Ishikawa (cell line): ENCODE measurements at regions not wholly inside any gene's neighbourhood (a gene's known extent, or its start where the extent isn't known, plus 50 kb on each side); places are given as distances from the start of the nearest gene placed in this dataset.

Experiments
- CEBPB ChIP-seq: IDR thresholded peaks from 2 replicates; pipeline ENCODE4 v1.6.1; 2012
- CREB1 ChIP-seq: IDR thresholded peaks from 2 replicates; pipeline ENCODE4 v1.6.1; 2012; ENCODE audit warnings: low read depth
- EGR1 ChIP-seq: IDR thresholded peaks from 2 replicates; pipeline ENCODE4 v1.6.1; 2012
- EP300 ChIP-seq: IDR thresholded peaks from 2 replicates; pipeline ENCODE4 v1.6.1; 2012; ENCODE audit warnings: borderline replicate concordance
- FOXM1 ChIP-seq: IDR thresholded peaks from 2 replicates; pipeline ENCODE4 v1.6.1; 2012; ENCODE audit warnings: low read depth, borderline replicate concordance
- MAX ChIP-seq: IDR thresholded peaks from 2 replicates; pipeline ENCODE4 v1.6.1; 2012
- NFIC ChIP-seq: IDR thresholded peaks from 2 replicates; pipeline ENCODE4 v1.6.1; 2012
- RAD21 ChIP-seq: IDR thresholded peaks from 2 replicates; pipeline ENCODE4 v1.6.1; 2012; ENCODE audit warnings: low read depth
- REST ChIP-seq: IDR thresholded peaks from 2 replicates; pipeline ENCODE4 v1.6.1; 2012; ENCODE audit warnings: low read depth, mild to moderate bottlenecking
- TAF1 ChIP-seq: IDR thresholded peaks from 2 replicates; pipeline ENCODE4 v1.6.1; 2012; ENCODE audit warnings: low read depth, mild to moderate bottlenecking
- TCF12 ChIP-seq: IDR thresholded peaks from 2 replicates; pipeline ENCODE4 v1.6.1; 2012; ENCODE audit warnings: low read depth
- TEAD4 ChIP-seq: IDR thresholded peaks from 2 replicates; pipeline ENCODE4 v1.6.1; 2012
- USF1 ChIP-seq: IDR thresholded peaks from 2 replicates; pipeline ENCODE4 v1.6.1; 2012
- YY1 ChIP-seq: IDR thresholded peaks from 2 replicates; pipeline ENCODE4 v1.6.1; 2012; ENCODE audit warnings: low read depth
- ZBTB7A ChIP-seq: IDR thresholded peaks from 2 replicates; pipeline ENCODE4 v1.6.1; 2012; ENCODE audit warnings: low read depth

GRCh38 chr12:104835317-104835716 lies 122.8 kb downstream of the SLC41A2 start:
- no peak for TF ChIP-seq TCF12
- no peak for TF ChIP-seq CEBPB
- no peak for TF ChIP-seq CREB1
- no peak for TF ChIP-seq MAX
- TF ChIP-seq RAD21: no peak
- no peak for TF ChIP-seq YY1
- TF ChIP-seq USF1: no peak
- no peak for TF ChIP-seq NFIC
- TF ChIP-seq ZBTB7A: no peak
- TF ChIP-seq REST: no peak
- no peak for TF ChIP-seq TEAD4
- no peak for TF ChIP-seq FOXM1
- TF ChIP-seq EGR1: no peak
- no peak for TF ChIP-seq EP300
- TF ChIP-seq TAF1: no peak

GRCh38 chr12:104834607-104835006 lies 123.5 kb downstream of the SLC41A2 start:
- TF ChIP-seq TEAD4 (no peak), EGR1 (no peak), NFIC (no peak)

- TF ChIP-seq TCF12 (no peak), FOXM1 (no peak), ZBTB7A (no peak), TEAD4 (no peak), EP300 (no peak), CEBPB (no peak), USF1 (no peak), EGR1 (no peak), YY1 (no peak), RAD21 (no peak), NFIC (no peak), REST (no peak), MAX (no peak), CREB1 (no peak), TAF1 (no peak)
These were observed 124.3 kb downstream of the SLC41A2 start for GRCh38 chr12:104833756-104834155.

GRCh38 chr12:104828015-104828414 lies 130.1 kb downstream of the SLC41A2 start:
- TF ChIP-seq TAF1: no peak
- TF ChIP-seq EGR1: no peak
- no peak for TF ChIP-seq CREB1
- TF ChIP-seq TCF12: no peak
- no peak for TF ChIP-seq FOXM1
- no peak for TF ChIP-seq TEAD4
- no peak for TF ChIP-seq REST
- TF ChIP-seq ZBTB7A: no peak
- TF ChIP-seq RAD21: no peak
- TF ChIP-seq CEBPB: no peak
- TF ChIP-seq EP300: no peak
- no peak for TF ChIP-seq MAX
- TF ChIP-seq USF1: no peak
- no peak for TF ChIP-seq YY1
- no peak for TF ChIP-seq NFIC
